Liver (tissue), 8 donors: ENCODE measurements at regions not wholly inside any gene's neighbourhood (a gene's known extent, or its start where the extent isn't known, plus 50 kb on each side); places are given as distances from the start of the nearest gene placed in this dataset.
A peak's percentile ranks its signal among the peaks of the same experiment; 100 is the strongest.

ENCODE experiments used
- DNase-seq: peaks from one replicate; pipeline ENCODE4 v3.0.0-alpha.2; 2017; ENCODE audit warnings: low spot score
- H3K27ac ChIP-seq, 2 donors: one replicate each; pipeline ENCODE4 v1.7.0; 2013; ENCODE audit warnings: inconsistent platforms in 2 of 2, low read length in 2 of 2, control low read depth in 1 of 2, low read depth in 1 of 2, mild to moderate bottlenecking in 1 of 2
- H3K27me3 ChIP-seq, 4 donors: one replicate each; pipeline versions ENCODE4 v1.6.1 to v1.7.0; 2013; ENCODE audit warnings: low read length in 3 of 4, inconsistent platforms in 1 of 4, mild to moderate bottlenecking in 1 of 4, moderate library complexity in 1 of 4; ENCODE audit not compliant: control insufficient read depth in 4 of 4, insufficient read depth in 4 of 4
- H3K36me3 ChIP-seq, 4 donors: one replicate each; pipeline versions ENCODE4 v1.6.1 to v1.7.0; 2013; ENCODE audit warnings: low read length in 3 of 4, mild to moderate bottlenecking in 3 of 4, low read depth in 1 of 4, moderate library complexity in 1 of 4; ENCODE audit not compliant: control insufficient read depth in 4 of 4, insufficient read depth in 3 of 4
- H3K4me1 ChIP-seq, 4 donors: one replicate each; pipeline versions ENCODE4 v1.6.1 to v1.7.0; 2013; ENCODE audit warnings: low read length in 3 of 4, mild to moderate bottlenecking in 3 of 4, moderate library complexity in 1 of 4; ENCODE audit not compliant: control insufficient read depth in 4 of 4, insufficient read depth in 4 of 4
- H3K4me3 ChIP-seq, 3 donors: one replicate each; pipeline versions ENCODE4 v1.6.1 to v1.7.0; 2013; ENCODE audit warnings: low read length in 3 of 3, control low read depth in 1 of 3, low read depth in 1 of 3, mild to moderate bottlenecking in 1 of 3
- H3K9ac ChIP-seq, 2 donors: one replicate each; pipeline ENCODE4 v1.7.0; 2013; ENCODE audit warnings: low read length in 2 of 2, mild to moderate bottlenecking in 2 of 2, moderate library complexity in 2 of 2, control low read depth in 1 of 2, low read depth in 1 of 2
- H3K9me3 ChIP-seq, 4 donors: one replicate each; pipeline versions ENCODE4 v1.6.1 to v1.7.0; 2013; ENCODE audit warnings: low read length in 3 of 4; ENCODE audit not compliant: control insufficient read depth in 4 of 4
- ATF3 ChIP-seq: IDR thresholded peaks from 2 replicates; pipeline ENCODE4 v1.6.1; 2016; ENCODE audit warnings: antibody characterized with exemption
- CTCF ChIP-seq: fragments of 150-350 bp; IDR thresholded peaks from 2 replicates; pipeline ENCODE4 v1.5.1; 2017; ENCODE audit warnings: improper control_type of control experiment, low read depth, low read length; ENCODE audit not compliant: missing input control
- EGR1 ChIP-seq, 2 donors: IDR thresholded peaks; 2 replicates each; pipeline ENCODE4 v1.6.1; 2016 to 2018; ENCODE audit warnings: antibody characterized with exemption in 2 of 2, low read depth in 2 of 2
- GABPA ChIP-seq, 2 donors: IDR thresholded peaks in 1 of 2; conservative IDR thresholded peaks in 1 of 2; 2 replicates each; pipeline ENCODE4 v1.6.1; 2016; ENCODE audit warnings: antibody characterized with exemption in 2 of 2, mild to moderate bottlenecking in 1 of 2, moderate library complexity in 1 of 2
- NR2F2 ChIP-seq: IDR thresholded peaks from 2 replicates; pipeline ENCODE4 v1.6.1; 2016; ENCODE audit warnings: antibody characterized with exemption
- RAD21 ChIP-seq, 2 donors: IDR thresholded peaks; 2 replicates each; pipeline ENCODE4 v1.6.1; 2016; ENCODE audit warnings: antibody characterized with exemption in 2 of 2, mild to moderate bottlenecking in 2 of 2
- REST ChIP-seq: IDR thresholded peaks from 2 replicates; pipeline ENCODE4 v1.6.1; 2016; ENCODE audit warnings: antibody characterized with exemption, mild to moderate bottlenecking
- RXRA ChIP-seq, 2 donors: IDR thresholded peaks; 2 replicates each; pipeline ENCODE4 v1.6.1; 2017 to 2018; ENCODE audit warnings: antibody characterized with exemption in 2 of 2, mild to moderate bottlenecking in 1 of 2
- WGBS: extraction: QIAGEN DNeasy Blood & Tissue Kit; methylation state at CpG from one replicate; pipeline ENCODE4 v1.1.7; 2013; 5-methylcytosine and 5-hydroxymethylcytosine counted together
- donor health status: healthy.
- donor health status: healthy.
- donor health status: healthy.
- donor health status: healthy.
- donor health status: healthy.

- H3K4me3 ChIP-seq, result peak overlapping the region in 2 of 3 donors; percentile 26 to 40
- no peak overlapping the region for H3K27ac ChIP-seq
- WGBS, result 52% methylated on average over 10 of the region's 10 CpGs
- H3K27me3 ChIP-seq, result no peaks in the 10 kb centered on the region
- DNase-seq, result no peak
- no peaks in the 10 kb centered on the region for H3K9me3 ChIP-seq
- H3K9ac ChIP-seq, result no peak overlapping the region
- peak; percentile 49 to 64 for TF ChIP-seq GABPA (IDR thresholded peaks at IDR 0.05 in 1 of 2, conservative IDR thresholded peaks at IDR 0.05 in 1 of 2)
- no peak for TF ChIP-seq REST
- H3K36me3 ChIP-seq, result no peaks in the 10 kb centered on the region
- H3K4me1 ChIP-seq, result peaks cover 0 to 3% (median 0%) of the 10 kb centered on the region in 4 donors
Measured at GRCh38 chr14:89011355-89012281, 187.2 kb downstream of the TTC8 start.

- Histone ChIP-seq H3K27me3 (no peaks in the 10 kb centered on the region), H3K4me1 (peaks cover 0 to 3% (median under 1%) of the 10 kb centered on the region in 4 donors), H3K9me3 (no peaks in the 10 kb centered on the region), H3K27ac (no peak overlapping the region), H3K36me3 (no peaks in the 10 kb centered on the region), H3K4me3 (peak overlapping the region in 2 of 3 donors; percentile 26 to 40), H3K9ac (no peak overlapping the region)
- DNase-seq, result no peak
- WGBS, result 32% methylated on average over 14 of the region's 14 CpGs
- TF ChIP-seq REST (no peak), CTCF (no peak), RXRA (IDR thresholded peaks at IDR 0.05) (no peak), RAD21 (IDR thresholded peaks at IDR 0.05) (no peak), EGR1 (IDR thresholded peaks at IDR 0.05; ENCODE audit: low read depth in 2 of 2) (no peak), GABPA (IDR thresholded peaks at IDR 0.05 in 1 of 2, conservative IDR thresholded peaks at IDR 0.05 in 1 of 2) (no peak), ATF3 (no peak), NR2F2 (no peak)
Measured at GRCh38 chr14:89012282-89013097, 188.0 kb downstream of the TTC8 start.
